ENCODE measurements at regions not wholly inside any gene's neighbourhood (a gene's known extent, or its start where the extent isn't known, plus 50 kb on each side); places are given as distances from the start of the nearest gene placed in this dataset.

DNA sequence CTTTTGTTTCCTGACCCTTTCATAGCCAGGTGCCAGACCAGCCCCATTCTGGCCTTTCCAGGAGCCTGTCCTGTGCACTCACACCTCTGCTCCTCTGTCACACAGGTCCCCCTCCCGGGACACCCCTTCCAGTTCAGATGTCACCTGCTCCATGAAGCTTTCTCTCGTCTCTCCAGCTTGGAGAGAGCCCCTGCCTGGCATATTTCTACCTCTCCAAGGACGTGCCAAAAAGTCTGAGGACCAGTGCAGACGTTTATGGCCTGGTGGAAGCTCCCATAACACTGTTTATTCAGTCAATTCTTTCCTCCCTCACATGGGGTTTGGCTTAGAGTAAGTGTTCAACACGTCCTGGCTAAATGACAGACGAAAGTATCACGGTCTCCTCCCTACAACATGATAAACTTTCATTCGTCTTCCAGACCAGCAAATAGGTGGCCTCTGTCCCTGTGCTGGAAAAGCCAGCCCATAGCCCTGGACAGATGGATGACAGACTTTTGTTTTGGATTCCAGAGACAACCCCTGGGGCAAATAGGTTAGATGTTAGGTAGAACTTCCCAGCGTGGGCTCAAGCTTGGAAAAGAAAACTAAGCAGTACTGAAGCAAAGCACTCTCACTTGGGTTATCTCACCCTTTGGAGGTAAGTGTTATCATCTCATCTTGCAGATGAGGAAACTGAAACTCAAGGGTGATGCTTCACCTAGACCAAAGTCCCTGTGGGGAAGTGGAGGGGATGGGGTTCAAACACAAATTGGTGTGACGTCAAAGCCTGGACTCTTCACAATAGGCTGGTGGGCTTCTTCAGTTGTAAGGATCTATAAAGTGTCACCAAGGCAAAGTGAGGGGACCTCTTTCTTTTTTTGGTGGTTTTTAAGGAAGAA lies 52.9 kb upstream of the ECE1 start:
- ChIA-PET POLR2A (ENCODE audit: unreplicated experiment) (no interaction called here), CTCF (interaction anchor here (0.9 to 1.6 kb wide), 2 partner anchors 73 to 88 kb away, joined by 3 to 4 read pairs; no protein-coding TSS in a partner anchor)
- BruUV-seq (replicated peaks), result no TSS peak
- Histone ChIP-seq H3K9me3 (ENCODE audit: control insufficient read depth, insufficient read depth, low read length) (no peaks in the 10 kb centered on the region), H3K36me3 (ENCODE audit: control insufficient read depth, insufficient read depth, low read length) (peaks cover 5% of the 10 kb centered on the region; the same call in 1 of the 2 replicates), H3K4me1 (ENCODE audit: control insufficient read depth, insufficient read depth, low read length) (peaks cover 54% of the 10 kb centered on the region), H2BK20ac (ENCODE audit: low read depth, low read length) (peak overlapping the region; percentile 52), H3K23ac (ENCODE audit: low read depth, low read length) (peak overlapping the region; percentile 80), H3K4ac (ENCODE audit: low read depth, low read length) (peak overlapping the region; percentile 66), H4K20me1 (ENCODE audit: insufficient read depth, low read length) (peaks cover 42% of the 10 kb centered on the region), H3K79me1 (ENCODE audit: low read depth in 1 of 2, low read length in 2 of 2) (peaks cover 33 to 77% of the 10 kb centered on the region in 2 experiments), H4K8ac (ENCODE audit: low read depth in 2 of 2, low read length in 2 of 2) (peak overlapping the region in 1 of 2 experiments; percentile 29; a peak in 2 of 4 replicates), H2BK15ac (ENCODE audit: low read depth, low read length) (peak overlapping the region; percentile 53), H3K9me1 (ENCODE audit: insufficient read depth, low read length) (peaks cover 24% of the 10 kb centered on the region), H3K27me3 (ENCODE audit: control insufficient read depth, insufficient read depth, low read length) (no peaks in the 10 kb centered on the region), H3K56ac (ENCODE audit: extremely low read depth, insufficient read depth, low read length) (peak overlapping the region; percentile 6; the same call in 1 of the 2 replicates), H2AFZ (replicated peaks; ENCODE audit: low read length, poor library complexity) (no peak overlapping the region), H3K18ac (ENCODE audit: low read depth, low read length) (no peak overlapping the region), H2BK120ac (ENCODE audit: low read depth, low read length) (peak overlapping the region; percentile 35), H4K91ac (ENCODE audit: insufficient read depth, low read depth, low read length) (peak overlapping the region; percentile 10), H2BK5ac (ENCODE audit: low read depth, low read length, poor library complexity, severe bottlenecking) (peak overlapping the region; percentile 30), H3K27ac (ENCODE audit: insufficient read depth, low read length) (peak overlapping the region; percentile 75), H3K9ac (ENCODE audit: low read depth, low read length) (peak overlapping the region; percentile 50), H3K4me3 (ENCODE audit: insufficient read depth, low read depth, low read length) (peak overlapping the region; percentile 18), H2AK9ac (replicated peaks; ENCODE audit: low read depth, low read length, poor library complexity) (peak overlapping the region; percentile 94), H4K5ac (ENCODE audit: low read depth, low read length) (no peak overlapping the region), H3K14ac (replicated peaks; ENCODE audit: low read depth, low read length) (peak overlapping the region; percentile 62; the same call in 1 of the 2 replicates), H3K4me2 (ENCODE audit: low read depth, low read length) (peak overlapping the region; percentile 95), H2AK5ac (ENCODE audit: low read depth, low read length) (peak overlapping the region; percentile 2; the same call in 1 of the 2 replicates)
- no peak for TF ChIP-seq FOS (IDR thresholded peaks at IDR 0.05; ENCODE audit: low read depth, low read length)
- no peak for TF ChIP-seq POLR2A (IDR thresholded peaks at IDR 0.05; ENCODE audit: low read depth, low read length)
- TF ChIP-seq SMC3 (IDR thresholded peaks at IDR 0.05; ENCODE audit: low read depth, low read length), result no peak
- no peak for TF ChIP-seq RAD21 (IDR thresholded peaks at IDR 0.05; ENCODE audit: low read length)
- TF ChIP-seq CHD1 (IDR thresholded peaks at IDR 0.05; ENCODE audit: low read depth, low read length), result no peak
- TF ChIP-seq MAFK (IDR thresholded peaks at IDR 0.05; ENCODE audit: low read depth, low read length), result no peak
- no peak for TF ChIP-seq RCOR1 (IDR thresholded peaks at IDR 0.05; ENCODE audit: insufficient replicate concordance, low read length)
- TF ChIP-seq BHLHE40 (IDR thresholded peaks at IDR 0.05; ENCODE audit: low read depth, low read length), result no peak
- TF ChIP-seq, protein P1, sequence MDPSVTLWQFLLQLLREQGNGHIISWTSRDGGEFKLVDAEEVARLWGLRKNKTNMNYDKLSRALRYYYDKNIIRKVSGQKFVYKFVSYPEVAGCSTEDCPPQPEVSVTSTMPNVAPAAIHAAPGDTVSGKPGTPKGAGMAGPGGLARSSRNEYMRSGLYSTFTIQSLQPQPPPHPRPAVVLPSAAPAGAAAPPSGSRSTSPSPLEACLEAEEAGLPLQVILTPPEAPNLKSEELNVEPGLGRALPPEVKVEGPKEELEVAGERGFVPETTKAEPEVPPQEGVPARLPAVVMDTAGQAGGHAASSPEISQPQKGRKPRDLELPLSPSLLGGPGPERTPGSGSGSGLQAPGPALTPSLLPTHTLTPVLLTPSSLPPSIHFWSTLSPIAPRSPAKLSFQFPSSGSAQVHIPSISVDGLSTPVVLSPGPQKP (IDR thresholded peaks at IDR 0.05; ENCODE audit: borderline replicate concordance, low read depth, low read length), result no peak
- no peak for TF ChIP-seq RFX5 (IDR thresholded peaks at IDR 0.05; ENCODE audit: low read depth, low read length)
- TF ChIP-seq MAZ (IDR thresholded peaks at IDR 0.05; ENCODE audit: borderline replicate concordance, low read depth, low read length), result no peak
- in situ Hi-C loops (cut with MboI; ENCODE audit: low sequenced_read_pairs) (no loop called here), dilution Hi-C loops (cut with HindIII; ENCODE audit: low sequenced_read_pairs, unreplicated experiment) (no loop called here), intact Hi-C loops (cut with micrococcal nuclease) (no loop called here)
- no peak for DNase-seq
- WGBS, 2 experiments (ENCODE audit: extremely low coverage in 2 of 2, insufficient read length in 1 of 2), result 35% methylated on average over 2 of the region's 10 CpGs; no CpG with 5 or more reads in 1 of the 2 experiments
- no peak for ATAC-seq (ENCODE audit: low read depth)

All from IMR-90 (cell line).